Omental fat pad (tissue), 3 donors: ENCODE measurements at regions not wholly inside any gene's neighbourhood (a gene's known extent, or its start where the extent isn't known, plus 50 kb on each side); places are given as distances from the start of the nearest gene placed in this dataset.
"Not testable (repeated sequence)": the region's sequence is repeated elsewhere in the genome, so short reads cannot be mapped to it uniquely, and the experiment has no call there.

Experiments used
- ATAC-seq: fragments of 150-250 bp; one replicate; pipeline ENCODE4 v1.9.1; 2016; ENCODE audit warnings: mild to moderate bottlenecking, moderate library complexity; ENCODE audit not compliant: low FRiP score
- DNase-seq: peaks from one replicate; pipeline ENCODE4 v3.0.0-alpha.2; 2019; ENCODE audit warnings: low spot score
- TF ChIP-seq, protein P1 (sequence below), 3 donors: fragments of 450-650 bp; IDR thresholded peaks; one replicate each; pipeline ENCODE4 v1.5.1; 2016 to 2017; ENCODE audit warnings: antibody characterized with exemption in 3 of 3, mild to moderate bottlenecking in 3 of 3, moderate library complexity in 2 of 3

DNA sequence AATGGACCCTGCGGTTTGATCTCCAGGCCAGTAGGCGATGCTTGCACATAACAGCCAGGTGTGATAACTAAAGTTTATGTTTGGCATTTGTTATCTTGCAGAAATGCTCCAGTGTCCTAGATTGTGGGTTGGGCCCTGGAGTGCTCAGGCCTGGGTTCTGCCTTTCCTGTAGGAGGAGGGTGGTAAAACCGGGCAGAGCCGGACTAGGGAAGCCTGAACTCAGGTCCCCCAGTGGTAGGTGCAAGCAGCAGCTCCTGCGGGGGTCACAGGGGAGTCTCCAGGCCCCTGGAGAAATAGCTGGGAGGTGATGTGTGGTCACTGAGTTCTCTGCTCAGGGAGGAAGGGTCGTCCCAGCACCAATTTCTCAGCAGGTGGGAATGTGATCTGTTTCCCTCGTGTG lies 538.3 kb upstream of the ANO3 start:
- TF ChIP-seq, protein P1, sequence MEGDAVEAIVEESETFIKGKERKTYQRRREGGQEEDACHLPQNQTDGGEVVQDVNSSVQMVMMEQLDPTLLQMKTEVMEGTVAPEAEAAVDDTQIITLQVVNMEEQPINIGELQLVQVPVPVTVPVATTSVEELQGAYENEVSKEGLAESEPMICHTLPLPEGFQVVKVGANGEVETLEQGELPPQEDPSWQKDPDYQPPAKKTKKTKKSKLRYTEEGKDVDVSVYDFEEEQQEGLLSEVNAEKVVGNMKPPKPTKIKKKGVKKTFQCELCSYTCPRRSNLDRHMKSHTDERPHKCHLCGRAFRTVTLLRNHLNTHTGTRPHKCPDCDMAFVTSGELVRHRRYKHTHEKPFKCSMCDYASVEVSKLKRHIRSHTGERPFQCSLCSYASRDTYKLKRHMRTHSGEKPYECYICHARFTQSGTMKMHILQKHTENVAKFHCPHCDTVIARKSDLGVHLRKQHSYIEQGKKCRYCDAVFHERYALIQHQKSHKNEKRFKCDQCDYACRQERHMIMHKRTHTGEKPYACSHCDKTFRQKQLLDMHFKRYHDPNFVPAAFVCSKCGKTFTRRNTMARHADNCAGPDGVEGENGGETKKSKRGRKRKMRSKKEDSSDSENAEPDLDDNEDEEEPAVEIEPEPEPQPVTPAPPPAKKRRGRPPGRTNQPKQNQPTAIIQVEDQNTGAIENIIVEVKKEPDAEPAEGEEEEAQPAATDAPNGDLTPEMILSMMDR (IDR thresholded peaks at IDR 0.05) = no peak
- ATAC-seq = no peak
- no peak for DNase-seq

DNA sequence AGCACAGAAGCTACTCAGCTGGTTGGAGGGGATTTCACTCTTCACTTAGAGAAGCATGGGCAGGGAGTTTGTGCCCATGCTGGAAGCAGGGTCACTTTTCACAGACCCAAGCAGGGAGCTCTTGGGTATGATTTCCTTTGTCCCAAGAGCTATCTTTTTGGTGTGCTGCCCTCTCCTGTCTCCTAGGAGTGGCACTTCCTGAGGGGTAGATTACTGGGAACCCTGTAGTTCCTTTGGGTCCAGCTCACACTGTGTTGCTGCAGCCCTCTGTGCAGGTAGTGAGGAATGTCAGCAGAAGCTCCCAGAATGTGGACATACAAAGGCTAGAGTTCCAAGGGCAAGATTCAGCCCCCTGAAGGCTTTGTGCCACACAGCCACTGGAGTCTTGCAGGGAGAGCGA lies 537.1 kb upstream of the ANO3 start:
- DNase-seq (no peak), ATAC-seq (no peak)
- TF ChIP-seq, protein P1 (IDR thresholded peaks at IDR 0.05) = no peak

DNA sequence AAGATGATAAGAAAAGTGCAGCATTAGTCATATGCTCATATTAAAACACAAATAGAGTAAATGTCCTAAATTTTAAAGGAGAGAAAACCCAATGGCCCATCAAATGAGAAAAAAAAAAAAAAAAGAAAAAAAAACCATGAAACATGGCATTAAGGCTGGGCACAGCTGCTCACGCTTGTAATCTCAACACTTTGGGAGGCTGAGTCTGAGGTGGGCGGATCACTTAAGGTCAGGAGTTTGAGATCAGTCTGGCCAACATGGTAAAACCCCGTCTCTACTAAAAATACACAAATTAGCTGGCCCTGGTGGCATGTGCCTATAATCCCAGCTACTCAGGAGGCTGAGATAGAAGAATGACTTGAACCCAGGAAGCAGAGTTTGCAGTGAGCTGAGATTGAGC lies 515.5 kb upstream of the ANO3 start:
- ATAC-seq (no peak), DNase-seq (no peak)
- TF ChIP-seq, protein P1 (IDR thresholded peaks at IDR 0.05) = no peak

DNA sequence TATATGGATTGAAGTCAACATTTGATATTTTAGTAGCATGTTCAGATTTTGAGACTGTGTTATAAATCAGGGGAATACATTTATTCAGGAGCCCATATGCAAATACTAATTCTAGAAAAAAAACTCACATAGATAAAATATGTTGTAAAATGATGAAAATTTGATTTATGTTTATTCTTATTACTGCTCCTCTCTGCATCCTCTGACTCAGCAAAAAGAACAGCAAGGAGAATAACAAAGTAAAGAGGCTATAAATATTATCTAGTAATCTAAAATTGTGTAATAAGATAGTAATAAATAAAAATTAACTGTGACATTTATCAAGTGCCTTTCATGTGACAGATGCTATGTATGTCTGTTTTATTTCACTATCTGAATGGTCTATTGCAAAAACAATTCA lies 507.2 kb upstream of the ANO3 start:
- no peak for ATAC-seq
- no peak for DNase-seq
- TF ChIP-seq, protein P1 (IDR thresholded peaks at IDR 0.05) = no peak

DNA sequence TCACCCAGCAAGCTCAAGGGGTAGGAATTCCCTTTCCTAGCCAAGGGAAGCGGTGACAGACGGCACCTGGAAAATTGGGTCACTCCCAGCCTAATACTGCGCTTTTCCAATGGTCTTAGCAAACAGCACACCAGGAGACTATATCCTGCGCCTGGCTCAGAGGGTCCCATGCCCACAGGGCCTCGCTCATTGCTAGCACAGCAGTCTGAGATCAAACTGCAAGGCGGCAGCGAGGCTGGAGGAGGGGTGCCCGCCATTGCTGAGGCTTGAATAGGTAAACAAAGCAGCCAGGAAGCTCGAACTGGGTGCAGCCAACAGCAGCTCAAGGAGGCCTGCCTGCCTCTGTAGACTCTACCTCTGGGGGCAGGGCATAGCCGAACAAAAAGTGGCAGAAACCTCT lies 500.4 kb upstream of the ANO3 start:
- not testable (repeated sequence) for ATAC-seq, DNase-seq

DNA sequence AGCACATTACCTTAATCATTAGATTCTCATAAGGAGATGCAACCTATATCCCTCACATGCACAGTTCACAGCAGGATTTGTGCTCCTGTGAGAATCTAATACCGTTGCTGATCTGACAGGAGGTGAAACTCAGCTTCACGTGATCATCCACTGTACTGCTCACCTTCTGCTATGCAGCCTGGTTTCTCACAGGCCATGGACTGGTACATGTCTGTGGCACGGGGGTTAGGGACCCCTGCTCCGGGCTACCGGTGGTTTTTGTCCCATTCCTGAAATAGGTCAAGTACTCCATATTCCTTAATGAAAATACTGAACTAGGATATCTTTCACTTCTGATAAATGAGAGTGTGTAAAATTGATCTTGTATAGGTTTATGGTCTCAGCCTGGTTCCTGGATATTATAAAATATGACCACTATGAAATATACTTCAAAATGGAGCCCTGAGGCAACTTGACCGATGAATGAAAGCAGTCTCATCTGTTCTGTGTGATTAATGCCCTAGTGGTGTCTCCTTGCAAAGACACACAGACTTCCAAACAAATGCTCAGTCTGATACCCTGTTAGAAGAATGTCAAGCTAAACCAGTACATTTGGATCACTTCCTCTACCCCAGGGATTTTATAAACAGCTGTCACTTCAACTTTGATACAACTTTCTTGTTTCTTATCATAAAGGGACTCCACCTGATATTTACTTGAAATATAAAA lies 492.9 kb upstream of the ANO3 start:
- DNase-seq = no peak
- ATAC-seq = no peak
- TF ChIP-seq, protein P1 (IDR thresholded peaks at IDR 0.05) = no peak

DNA sequence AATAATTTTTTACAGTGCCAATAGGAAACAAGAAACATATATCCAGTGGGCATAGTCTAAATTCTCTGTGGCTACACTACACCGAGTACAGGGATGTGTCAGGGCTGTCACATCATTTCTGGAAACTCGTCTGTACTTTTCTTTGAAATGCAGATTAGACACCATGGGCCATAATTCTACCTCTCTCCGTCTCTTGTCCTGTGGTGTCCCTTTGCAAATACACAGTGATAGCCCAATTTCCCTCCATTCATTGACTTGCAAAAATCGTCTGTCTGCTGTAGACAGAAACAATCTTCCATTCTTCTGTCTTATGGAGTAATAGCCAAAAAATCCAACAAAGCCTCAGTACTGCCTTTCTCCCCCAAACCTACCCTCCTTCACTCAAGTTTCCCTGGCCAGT lies 487.1 kb upstream of the ANO3 start:
- ATAC-seq = no peak
- DNase-seq = no peak
- TF ChIP-seq, protein P1 (IDR thresholded peaks at IDR 0.05) = no peak
